T-helper 17 cell (primary cell): ENCODE measurements at regions not wholly inside any gene's neighbourhood (a gene's known extent, or its start where the extent isn't known, plus 50 kb on each side); places are given as distances from the start of the nearest gene placed in this dataset.
"Not testable (repeated sequence)": the region's sequence is repeated elsewhere in the genome, so short reads cannot be mapped to it uniquely, and the experiment has no call there.

Experiments
- ATAC-seq: fragments of 150-1000 bp; cut with Tn5 transposase; 2 replicates; pipeline ENCODE4 v1.10.0; 2021; ENCODE audit warnings: mild to moderate bottlenecking, moderate library complexity
- DNase-seq, 3 donors: peaks; one replicate each; pipeline versions ENCODE4 v3.0.0 to v3.0.0-alpha.2; 2020 to 2021
- H3K9me3 ChIP-seq: one replicate; pipeline ENCODE4 v1.7.0; 2013; ENCODE audit warnings: low read length, mild to moderate bottlenecking; ENCODE audit not compliant: control insufficient read depth, poor library complexity, severe bottlenecking
- H3K27ac Mint-ChIP-seq: one replicate; pipeline ENCODE4 v1.8.0; 2022; ENCODE audit warnings: mild to moderate bottlenecking, moderate library complexity, mixed read lengths
- H3K27me3 Mint-ChIP-seq: one replicate; pipeline ENCODE4 v1.8.0; 2022; ENCODE audit warnings: mixed read lengths
- H3K36me3 Mint-ChIP-seq: one replicate; pipeline ENCODE4 v1.8.0; 2022; ENCODE audit warnings: low read depth, mixed read lengths
- H3K4me1 Mint-ChIP-seq: one replicate; pipeline ENCODE4 v1.8.0; 2022; ENCODE audit warnings: mild to moderate bottlenecking, mixed read lengths
- H3K4me3 Mint-ChIP-seq: one replicate; pipeline ENCODE4 v1.8.0; 2022; ENCODE audit warnings: mild to moderate bottlenecking, moderate library complexity, mixed read lengths

DNA sequence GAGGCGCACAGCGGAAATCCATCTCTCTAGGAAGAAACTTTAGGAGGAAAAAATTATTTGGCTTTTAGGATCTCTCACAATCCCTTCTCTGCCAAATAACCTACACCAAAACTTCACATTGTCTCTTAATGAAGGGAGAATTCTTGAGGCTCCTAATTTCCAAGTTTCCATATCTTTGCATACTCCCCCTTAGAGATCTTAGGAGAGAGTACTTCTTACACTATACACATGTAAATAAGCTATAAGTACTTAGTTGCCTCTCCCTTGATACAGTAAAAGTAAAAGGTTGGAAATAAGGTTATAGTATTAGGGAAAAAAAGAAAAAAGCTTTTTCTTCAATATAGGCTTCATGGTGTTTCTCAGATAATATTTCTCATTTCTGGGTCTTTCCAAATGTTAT, 596.7 kb downstream of the SATB2 start:
- H3K9me3 ChIP-seq = no peaks in the 10 kb centered on the region
- ATAC-seq (no peak), DNase-seq (no peak)
- H3K4me3 Mint-ChIP-seq = no peak overlapping the region
- H3K27ac Mint-ChIP-seq = no peak overlapping the region
- no peaks in the 10 kb centered on the region for H3K4me1 Mint-ChIP-seq
- H3K27me3 Mint-ChIP-seq = no peaks in the 10 kb centered on the region
- no peaks in the 10 kb centered on the region for H3K36me3 Mint-ChIP-seq

DNA sequence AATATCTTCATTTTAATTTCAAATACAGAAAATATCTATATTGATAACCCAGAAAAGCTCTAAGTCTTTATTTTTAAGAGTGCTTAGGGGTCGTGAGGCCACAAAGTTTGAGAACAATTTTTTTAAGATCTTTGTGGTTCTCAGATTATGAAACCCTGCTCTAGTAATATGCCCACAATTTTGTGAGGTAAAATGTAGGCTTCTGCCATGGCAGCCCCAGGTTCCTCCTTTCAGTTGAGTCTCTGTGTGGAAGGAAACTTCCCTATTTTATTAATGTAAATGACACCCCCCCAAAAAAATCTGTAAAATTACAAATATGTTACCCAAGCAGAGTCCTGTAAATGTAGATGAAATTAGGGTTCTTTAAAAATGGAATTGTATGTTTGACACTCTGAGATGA, 600.5 kb downstream of the SATB2 start:
- H3K9me3 ChIP-seq = no peaks in the 10 kb centered on the region
- no peaks in the 10 kb centered on the region for H3K4me1 Mint-ChIP-seq
- ATAC-seq (no peak), DNase-seq (no peak)
- no peak overlapping the region for H3K27ac Mint-ChIP-seq
- no peak overlapping the region for H3K4me3 Mint-ChIP-seq
- H3K27me3 Mint-ChIP-seq = no peaks in the 10 kb centered on the region
- H3K36me3 Mint-ChIP-seq = no peaks in the 10 kb centered on the region

- not testable (repeated sequence) for DNase-seq, H3K27ac Mint-ChIP-seq, H3K27me3 Mint-ChIP-seq, H3K4me3 Mint-ChIP-seq, H3K36me3 Mint-ChIP-seq, ATAC-seq, H3K9me3 ChIP-seq, H3K4me1 Mint-ChIP-seq
Observed at GRCh38 chr2:198855746-198856145, 602.0 kb downstream of the SATB2 start.

DNA sequence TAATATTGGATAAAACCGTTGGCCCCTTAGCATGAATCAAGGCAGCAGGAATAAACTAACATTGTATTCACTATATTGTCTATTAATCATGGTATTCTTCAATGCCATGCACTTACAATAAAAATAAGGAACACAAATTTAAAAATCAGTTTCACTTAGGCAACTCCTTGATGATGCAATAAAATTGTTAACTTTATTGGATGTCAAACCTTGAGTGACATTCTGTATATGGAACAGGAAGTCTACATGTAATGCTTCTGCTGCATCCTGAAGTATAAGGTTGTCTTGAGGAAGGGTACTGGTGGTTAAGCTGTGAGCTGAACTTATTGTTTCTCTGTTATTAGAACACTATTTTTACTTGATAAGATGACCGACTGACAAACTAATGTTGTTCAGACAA, 605.5 kb downstream of the SATB2 start:
- no peak overlapping the region for H3K27ac Mint-ChIP-seq
- no peak overlapping the region for H3K4me3 Mint-ChIP-seq
- no peaks in the 10 kb centered on the region for H3K27me3 Mint-ChIP-seq
- H3K4me1 Mint-ChIP-seq = no peaks in the 10 kb centered on the region
- H3K36me3 Mint-ChIP-seq = no peaks in the 10 kb centered on the region
- H3K9me3 ChIP-seq = no peaks in the 10 kb centered on the region
- ATAC-seq (no peak), DNase-seq (no peak)

- H3K4me3 Mint-ChIP-seq = no peak overlapping the region
- H3K4me1 Mint-ChIP-seq = no peaks in the 10 kb centered on the region
- DNase-seq (no peak), ATAC-seq (no peak)
- no peaks in the 10 kb centered on the region for H3K27me3 Mint-ChIP-seq
- H3K36me3 Mint-ChIP-seq = no peaks in the 10 kb centered on the region
- H3K27ac Mint-ChIP-seq = no peak overlapping the region
- no peaks in the 10 kb centered on the region for H3K9me3 ChIP-seq
Observed at GRCh38 chr2:198825534-198825933, 632.2 kb downstream of the SATB2 start.

DNA sequence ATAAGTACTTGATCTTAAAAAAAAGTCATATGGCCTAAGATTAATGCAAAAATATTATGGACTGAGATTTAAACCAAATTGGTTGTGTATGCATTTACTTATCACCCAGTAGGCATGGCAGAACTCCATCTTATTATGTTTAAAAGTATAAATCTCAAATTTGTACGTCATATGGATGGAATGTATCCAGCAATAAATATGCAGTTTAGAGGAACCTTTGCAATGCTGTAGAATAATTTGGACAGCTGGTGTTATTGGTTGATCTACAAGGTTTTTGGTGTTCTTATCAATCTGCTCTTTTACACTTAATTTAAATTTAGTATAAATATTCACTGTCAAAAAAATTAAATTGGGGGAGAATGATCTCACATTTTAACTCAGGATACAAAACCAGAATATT, 640.2 kb downstream of the SATB2 start:
- no peak overlapping the region for H3K4me3 Mint-ChIP-seq
- no peaks in the 10 kb centered on the region for H3K36me3 Mint-ChIP-seq

DNA sequence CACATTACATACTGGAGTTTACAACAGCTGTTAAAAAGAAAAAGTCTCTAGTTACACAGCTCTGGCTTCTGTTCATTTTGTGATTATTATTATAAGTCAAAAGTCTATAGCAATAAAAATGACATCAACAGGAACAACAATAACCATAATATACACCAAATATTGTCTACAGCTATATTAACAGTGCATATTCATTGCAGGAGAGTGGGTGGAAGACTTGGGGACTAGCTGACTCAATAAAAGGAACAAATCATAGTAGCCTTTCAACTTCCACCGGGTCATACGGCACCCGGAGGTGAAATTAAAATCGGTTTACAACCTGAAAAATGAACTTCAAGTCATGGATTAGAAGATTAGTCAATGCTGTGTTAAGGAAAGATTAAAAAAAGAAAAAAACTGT, 642.1 kb downstream of the SATB2 start:
- Mint-ChIP-seq H3K27me3 (no peaks in the 10 kb centered on the region), H3K27ac (no peak overlapping the region), H3K4me3 (no peak overlapping the region), H3K4me1 (no peaks in the 10 kb centered on the region), H3K36me3 (no peaks in the 10 kb centered on the region)
- H3K9me3 ChIP-seq = no peaks in the 10 kb centered on the region
- DNase-seq = no peak
- no peak for ATAC-seq

More for the DNA sequence above, 640.2 kb downstream of the SATB2 start:
- ATAC-seq (no peak), DNase-seq (no peak)
- no peaks in the 10 kb centered on the region for H3K9me3 ChIP-seq
- Mint-ChIP-seq H3K4me1 (no peaks in the 10 kb centered on the region), H3K27ac (no peak overlapping the region), H3K27me3 (no peaks in the 10 kb centered on the region)

- no peaks in the 10 kb centered on the region for H3K9me3 ChIP-seq
- Mint-ChIP-seq H3K27me3 (no peaks in the 10 kb centered on the region), H3K27ac (no peak overlapping the region), H3K4me1 (no peaks in the 10 kb centered on the region), H3K36me3 (no peaks in the 10 kb centered on the region), H3K4me3 (no peak overlapping the region)
- DNase-seq = no peak
- no peak for ATAC-seq
Observed at GRCh38 chr2:198811198-198811597, 646.5 kb downstream of the SATB2 start.

DNA sequence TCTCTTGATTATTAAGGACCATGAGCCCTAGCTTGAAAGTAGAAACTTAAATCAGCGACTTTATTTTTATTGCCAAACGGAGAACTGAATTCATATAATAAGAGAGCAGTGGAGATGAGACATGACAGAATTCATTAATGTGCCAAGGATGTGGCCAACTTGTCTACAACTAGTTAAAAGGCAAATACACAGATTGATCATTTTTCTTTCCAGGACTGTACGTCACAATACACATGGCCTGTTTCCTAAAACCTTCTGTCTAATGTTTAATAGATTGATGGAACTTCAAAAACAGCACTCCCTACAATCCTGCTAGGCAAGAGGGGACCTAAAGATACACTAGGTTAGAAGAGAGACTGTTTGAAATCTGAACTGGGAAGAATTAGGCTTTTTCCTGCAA, 647.8 kb downstream of the SATB2 start:
- no peak for ATAC-seq
- H3K4me1 Mint-ChIP-seq = no peaks in the 10 kb centered on the region
- H3K4me3 Mint-ChIP-seq = no peak overlapping the region
- H3K27me3 Mint-ChIP-seq = no peaks in the 10 kb centered on the region
- no peaks in the 10 kb centered on the region for H3K36me3 Mint-ChIP-seq
- DNase-seq = no peak
- no peaks in the 10 kb centered on the region for H3K9me3 ChIP-seq
- H3K27ac Mint-ChIP-seq = no peak overlapping the region

DNA sequence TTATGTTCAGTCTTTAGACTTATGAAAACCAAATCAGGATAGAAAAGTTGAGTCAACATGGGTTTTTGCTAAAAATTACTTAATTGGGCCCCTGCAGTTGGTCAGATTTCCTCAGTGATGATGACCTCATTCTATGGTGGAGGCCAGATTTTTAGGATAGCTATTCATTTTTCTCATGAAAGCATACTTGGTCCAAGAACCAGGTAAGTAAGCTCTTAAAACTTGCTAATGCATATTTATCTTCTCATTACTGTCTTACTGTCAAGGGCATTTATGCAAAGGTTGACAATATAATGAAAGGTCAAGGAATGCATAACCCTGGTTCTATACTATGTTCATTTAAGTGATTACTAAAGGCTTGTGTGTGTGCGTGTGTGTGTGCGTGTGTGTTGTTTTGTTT, 650.6 kb downstream of the SATB2 start:
- Mint-ChIP-seq H3K4me1 (no peaks in the 10 kb centered on the region), H3K4me3 (no peak overlapping the region), H3K27ac (no peak overlapping the region), H3K36me3 (no peaks in the 10 kb centered on the region), H3K27me3 (no peaks in the 10 kb centered on the region)
- no peak for DNase-seq
- H3K9me3 ChIP-seq = no peaks in the 10 kb centered on the region
- no peak for ATAC-seq

DNA sequence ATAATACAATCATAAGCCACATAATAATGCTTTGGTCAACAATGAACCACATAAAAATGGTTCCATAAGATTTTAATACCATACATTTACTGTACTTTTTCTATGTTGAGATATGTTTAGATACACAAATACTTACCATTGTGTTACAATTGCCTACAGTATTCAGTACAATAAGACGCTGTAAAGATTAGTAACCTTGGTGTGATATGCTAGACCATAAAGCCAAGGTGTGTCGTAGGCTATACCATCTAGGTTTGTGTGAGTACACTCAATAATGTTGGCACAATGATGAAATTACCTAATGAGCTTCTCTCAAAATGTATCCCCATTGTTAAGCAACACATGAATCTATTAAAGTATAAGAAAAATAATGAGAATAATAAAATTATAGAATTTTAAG, 662.3 kb downstream of the SATB2 start:
- Mint-ChIP-seq H3K4me3 (no peak overlapping the region), H3K27ac (no peak overlapping the region), H3K4me1 (no peaks in the 10 kb centered on the region), H3K36me3 (no peaks in the 10 kb centered on the region), H3K27me3 (no peaks in the 10 kb centered on the region)
- DNase-seq = no peak
- no peak for ATAC-seq
- H3K9me3 ChIP-seq = no peaks in the 10 kb centered on the region

DNA sequence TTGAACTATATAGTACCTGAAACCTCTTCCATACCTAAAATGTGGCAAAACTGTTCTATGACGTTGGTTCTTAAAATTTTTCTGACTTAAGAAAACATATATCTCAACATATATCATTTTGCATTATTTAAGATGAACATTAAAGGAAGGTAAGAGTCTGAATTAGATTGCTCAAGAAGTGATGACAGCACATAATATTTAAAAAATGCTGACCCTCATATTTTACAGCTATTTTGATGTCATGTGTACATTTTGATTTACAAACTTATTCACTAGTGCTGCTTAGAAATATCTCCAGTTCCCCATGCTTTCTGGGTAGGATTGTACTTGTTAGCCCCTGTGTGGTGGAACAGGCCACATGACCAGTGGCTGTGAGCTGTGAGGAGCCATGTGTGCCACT, 666.1 kb downstream of the SATB2 start:
- no peak overlapping the region for H3K27ac Mint-ChIP-seq
- DNase-seq = no peak

DNA sequence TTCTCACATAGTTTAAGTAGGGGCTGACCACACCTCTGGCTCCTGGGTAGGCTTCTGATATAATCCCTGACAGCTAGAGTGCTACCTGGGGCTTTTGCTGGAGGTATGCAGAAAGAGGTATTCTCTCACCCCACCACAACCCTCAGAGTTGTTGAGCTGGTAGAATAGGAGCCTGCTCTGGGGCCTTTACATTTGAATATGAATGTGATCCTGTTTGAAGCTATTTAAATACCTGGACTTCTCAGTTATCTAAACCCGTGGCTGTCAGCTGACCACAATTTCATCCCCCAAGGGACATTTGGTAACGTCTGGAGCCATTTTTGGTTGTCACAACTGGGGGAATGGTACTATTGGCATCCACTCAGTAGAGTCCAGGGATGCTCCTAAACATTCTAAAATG, 669.1 kb downstream of the SATB2 start:
- no peaks in the 10 kb centered on the region for H3K27me3 Mint-ChIP-seq
- no peak for DNase-seq
- no peak for ATAC-seq
- no peaks in the 10 kb centered on the region for H3K9me3 ChIP-seq
- no peaks in the 10 kb centered on the region for H3K36me3 Mint-ChIP-seq
- H3K4me1 Mint-ChIP-seq = no peaks in the 10 kb centered on the region
- no peak overlapping the region for H3K27ac Mint-ChIP-seq
- no peak overlapping the region for H3K4me3 Mint-ChIP-seq

More for the DNA sequence above, 666.1 kb downstream of the SATB2 start:
- H3K36me3 Mint-ChIP-seq = no peaks in the 10 kb centered on the region
- no peaks in the 10 kb centered on the region for H3K4me1 Mint-ChIP-seq
- ATAC-seq = no peak
- H3K9me3 ChIP-seq = no peaks in the 10 kb centered on the region
- H3K4me3 Mint-ChIP-seq = no peak overlapping the region
- H3K27me3 Mint-ChIP-seq = no peaks in the 10 kb centered on the region

- H3K4me3 Mint-ChIP-seq = no peak overlapping the region
- H3K4me1 Mint-ChIP-seq = no peaks in the 10 kb centered on the region
- H3K27ac Mint-ChIP-seq = no peak overlapping the region
Observed at GRCh38 chr2:198782734-198783133, 675.0 kb downstream of the SATB2 start.

More at GRCh38 chr2:198782734-198783133, 675.0 kb downstream of the SATB2 start:
- ATAC-seq (no peak), DNase-seq (no peak)
- H3K9me3 ChIP-seq = no peaks in the 10 kb centered on the region
- no peaks in the 10 kb centered on the region for H3K36me3 Mint-ChIP-seq
- peaks cover 7% of the 10 kb centered on the region for H3K27me3 Mint-ChIP-seq
